Mammary epithelial cell (primary cell): ENCODE measurements at regions not wholly inside any gene's neighbourhood (a gene's known extent, or its start where the extent isn't known, plus 50 kb on each side); places are given as distances from the start of the nearest gene placed in this dataset.

Experiments
- CTCF ChIP-seq, 2 donors: IDR thresholded peaks in 1 of 2; conservative IDR thresholded peaks in 1 of 2; 2 replicates each; pipeline ENCODE4 v1.5.1; 2011 to 2012; ENCODE audit warnings: inconsistent platforms in 2 of 2, low read length in 2 of 2, mild to moderate bottlenecking in 2 of 2, control low read depth in 1 of 2, low read depth in 1 of 2; ENCODE audit not compliant: insufficient read depth in 1 of 2; ENCODE audit errors: extremely low read depth in 1 of 2
- EZH2 ChIP-seq: IDR thresholded peaks from 2 replicates; pipeline ENCODE4 v1.6.1; 2012; ENCODE audit warnings: low read length, inconsistent platforms, borderline replicate concordance

GRCh38 chr12:46531059-46531785, 158.6 kb upstream of the SLC38A2 start:
- TF ChIP-seq CTCF (conservative IDR thresholded peaks at IDR 0.05 in 1 of 2, IDR thresholded peaks at IDR 0.05 in 1 of 2; ENCODE audit: extremely low read depth in 1 of 2, insufficient read depth in 1 of 2, low read depth in 1 of 2, low read length in 2 of 2), result no peak
- no peak for TF ChIP-seq EZH2
